Loucy (cell line): ENCODE measurements at regions not wholly inside any gene's neighbourhood (a gene's known extent, or its start where the extent isn't known, plus 50 kb on each side); places are given as distances from the start of the nearest gene placed in this dataset.

Experiments used
- H2AFZ ChIP-seq: fragments of 200-600 bp; sonication (generic); 2 replicates; pipeline ENCODE4 v1.6.0; 2016; ENCODE audit warnings: antibody characterized with exemption, mild to moderate bottlenecking, low read length, moderate library complexity
- H3F3A ChIP-seq: fragments of 200-600 bp; 2 replicates; pipeline ENCODE4 v1.6.0; 2016; ENCODE audit warnings: antibody characterized with exemption, low read depth, mild to moderate bottlenecking
- H3K27me3 ChIP-seq: fragments of 200-600 bp; sonication (generic); 2 replicates; pipeline ENCODE4 v1.6.1; 2014; ENCODE audit warnings: low read length, mild to moderate bottlenecking; ENCODE audit not compliant: insufficient read depth, poor library complexity, severe bottlenecking
- H3K36me3 ChIP-seq: fragments of 200-600 bp; sonication (generic); 2 replicates; pipeline ENCODE4 v1.6.1; 2016; ENCODE audit warnings: low read length; ENCODE audit not compliant: insufficient read depth
- H3K4me1 ChIP-seq: fragments of 200-600 bp; sonication (generic); 2 replicates; pipeline ENCODE4 v1.5.1; 2014; ENCODE audit warnings: low read length, mild to moderate bottlenecking; ENCODE audit not compliant: insufficient read depth, poor library complexity, severe bottlenecking
- H3K4me2 ChIP-seq: fragments of 200-600 bp; sonication (generic); 2 replicates; pipeline ENCODE4 v1.6.0; 2014; ENCODE audit warnings: antibody characterized with exemption, low read length, low read depth, mild to moderate bottlenecking; ENCODE audit not compliant: poor library complexity, severe bottlenecking
- H3K4me3 ChIP-seq: fragments of 200-600 bp; sonication (generic); 2 replicates; pipeline ENCODE4 v1.5.1; 2014; ENCODE audit warnings: low read length, mild to moderate bottlenecking, mixed read lengths; ENCODE audit not compliant: poor library complexity, severe bottlenecking
- H3K79me2 ChIP-seq: fragments of 200-600 bp; sonication (generic); 2 replicates; pipeline ENCODE4 v1.6.1; 2014; ENCODE audit warnings: low read length; ENCODE audit not compliant: insufficient read depth
- H3K9ac ChIP-seq: fragments of 200-600 bp; sonication (generic); 2 replicates; pipeline ENCODE4 v1.6.0; 2014; ENCODE audit warnings: mild to moderate bottlenecking, low read depth, low read length, moderate library complexity; ENCODE audit not compliant: poor library complexity, severe bottlenecking
- H3K9me2 ChIP-seq: fragments of 200-600 bp; sonication (generic); replicated peaks from 2 replicates; pipeline ENCODE4 v1.6.1; 2016; ENCODE audit warnings: low read depth, low read length, mixed read lengths
- H3K9me3 ChIP-seq: fragments of 200-600 bp; sonication (generic); 2 replicates; pipeline ENCODE4 v1.6.1; 2014; ENCODE audit warnings: mild to moderate bottlenecking, antibody characterized with exemption, low read length, low read depth; ENCODE audit not compliant: insufficient read depth
- H4K20me1 ChIP-seq: fragments of 200-600 bp; sonication (generic); 2 replicates; pipeline ENCODE4 v1.6.0; 2014; ENCODE audit warnings: antibody characterized with exemption, low read length, mild to moderate bottlenecking; ENCODE audit not compliant: insufficient read depth, poor library complexity, severe bottlenecking
- CTCF ChIP-seq: fragments of 200-600 bp; sonication (generic); conservative IDR thresholded peaks from 2 replicates; pipeline ENCODE4 v1.5.1; 2014; ENCODE audit warnings: mild to moderate bottlenecking, antibody characterized with exemption, low read length
- EZH2phosphoT487 ChIP-seq: fragments of 200-600 bp; IDR thresholded peaks from 2 replicates; pipeline ENCODE4 v1.6.1; 2018; ENCODE audit warnings: antibody characterized with exemption, mild to moderate bottlenecking, moderate library complexity, borderline replicate concordance

- Histone ChIP-seq H3K4me1 (peaks cover 20% of the 10 kb centered on the region), H3K36me3 (no peaks in the 10 kb centered on the region), H2AFZ (peak overlapping the region; percentile 58; the same call in 1 of the 2 replicates), H3K9me3 (no peaks in the 10 kb centered on the region), H3K9ac (no peak overlapping the region), H3K27me3 (no peaks in the 10 kb centered on the region), H3K4me2 (peak overlapping the region; percentile 24), H3K4me3 (no peak overlapping the region), H3F3A (no peaks in the 10 kb centered on the region), H3K9me2 (no peaks in the 10 kb centered on the region), H3K79me2 (no peaks in the 10 kb centered on the region), H4K20me1 (no peaks in the 10 kb centered on the region)
- TF ChIP-seq CTCF = no peak
- no peak for TF ChIP-seq EZH2phosphoT487
These were observed 280.9 kb upstream of the FANCL start for GRCh38 chr2:58521803-58522554.

- Histone ChIP-seq H3K9me3 (no peaks in the 10 kb centered on the region), H3K9ac (no peak overlapping the region), H3K4me2 (no peak overlapping the region), H3K4me3 (no peak overlapping the region), H3K9me2 (no peaks in the 10 kb centered on the region), H3K36me3 (no peaks in the 10 kb centered on the region), H3K79me2 (no peaks in the 10 kb centered on the region), H3F3A (no peaks in the 10 kb centered on the region), H3K27me3 (no peaks in the 10 kb centered on the region), H2AFZ (no peak overlapping the region), H3K4me1 (peaks cover 28% of the 10 kb centered on the region), H4K20me1 (no peaks in the 10 kb centered on the region)
- TF ChIP-seq EZH2phosphoT487 (no peak), CTCF (no peak)
These were observed 279.8 kb upstream of the FANCL start for GRCh38 chr2:58520903-58521302.

- Histone ChIP-seq H3K9me2 (no peaks in the 10 kb centered on the region), H2AFZ (no peak overlapping the region), H3F3A (no peaks in the 10 kb centered on the region), H3K4me1 (peaks cover 31% of the 10 kb centered on the region), H4K20me1 (no peaks in the 10 kb centered on the region), H3K9me3 (no peaks in the 10 kb centered on the region), H3K27me3 (no peaks in the 10 kb centered on the region), H3K4me3 (no peak overlapping the region), H3K4me2 (no peak overlapping the region), H3K9ac (no peak overlapping the region), H3K79me2 (no peaks in the 10 kb centered on the region), H3K36me3 (no peaks in the 10 kb centered on the region)
- no peak for TF ChIP-seq CTCF
- no peak for TF ChIP-seq EZH2phosphoT487
These were observed 276.8 kb upstream of the FANCL start for GRCh38 chr2:58517881-58518280.
